Liver (tissue), 8 donors: ENCODE measurements at regions not wholly inside any gene's neighbourhood (a gene's known extent, or its start where the extent isn't known, plus 50 kb on each side); places are given as distances from the start of the nearest gene placed in this dataset.

Experiments
- DNase-seq: peaks from one replicate; pipeline ENCODE4 v3.0.0-alpha.2; 2017; ENCODE audit warnings: low spot score
- H3K27ac ChIP-seq, 2 donors: one replicate each; pipeline ENCODE4 v1.7.0; 2013; ENCODE audit warnings: inconsistent platforms in 2 of 2, low read length in 2 of 2, control low read depth in 1 of 2, low read depth in 1 of 2, mild to moderate bottlenecking in 1 of 2
- H3K27me3 ChIP-seq, 4 donors: one replicate each; pipeline versions ENCODE4 v1.6.1 to v1.7.0; 2013; ENCODE audit warnings: low read length in 3 of 4, inconsistent platforms in 1 of 4, mild to moderate bottlenecking in 1 of 4, moderate library complexity in 1 of 4; ENCODE audit not compliant: control insufficient read depth in 4 of 4, insufficient read depth in 4 of 4
- H3K36me3 ChIP-seq, 4 donors: one replicate each; pipeline versions ENCODE4 v1.6.1 to v1.7.0; 2013; ENCODE audit warnings: low read length in 3 of 4, mild to moderate bottlenecking in 3 of 4, low read depth in 1 of 4, moderate library complexity in 1 of 4; ENCODE audit not compliant: control insufficient read depth in 4 of 4, insufficient read depth in 3 of 4
- H3K4me1 ChIP-seq, 4 donors: one replicate each; pipeline versions ENCODE4 v1.6.1 to v1.7.0; 2013; ENCODE audit warnings: low read length in 3 of 4, mild to moderate bottlenecking in 3 of 4, moderate library complexity in 1 of 4; ENCODE audit not compliant: control insufficient read depth in 4 of 4, insufficient read depth in 4 of 4
- H3K4me3 ChIP-seq, 3 donors: one replicate each; pipeline versions ENCODE4 v1.6.1 to v1.7.0; 2013; ENCODE audit warnings: low read length in 3 of 3, control low read depth in 1 of 3, low read depth in 1 of 3, mild to moderate bottlenecking in 1 of 3
- H3K9ac ChIP-seq, 2 donors: one replicate each; pipeline ENCODE4 v1.7.0; 2013; ENCODE audit warnings: low read length in 2 of 2, mild to moderate bottlenecking in 2 of 2, moderate library complexity in 2 of 2, control low read depth in 1 of 2, low read depth in 1 of 2
- H3K9me3 ChIP-seq, 4 donors: one replicate each; pipeline versions ENCODE4 v1.6.1 to v1.7.0; 2013; ENCODE audit warnings: low read length in 3 of 4; ENCODE audit not compliant: control insufficient read depth in 4 of 4
- ATF3 ChIP-seq: IDR thresholded peaks from 2 replicates; pipeline ENCODE4 v1.6.1; 2016; ENCODE audit warnings: antibody characterized with exemption
- CTCF ChIP-seq: fragments of 150-350 bp; IDR thresholded peaks from 2 replicates; pipeline ENCODE4 v1.5.1; 2017; ENCODE audit warnings: improper control_type of control experiment, low read depth, low read length; ENCODE audit not compliant: missing input control
- FOXA1 ChIP-seq: IDR thresholded peaks from 2 replicates; pipeline ENCODE4 v1.6.1; 2016; ENCODE audit warnings: antibody characterized with exemption
- FOXA2 ChIP-seq: IDR thresholded peaks from 2 replicates; pipeline ENCODE4 v1.6.1; 2016; ENCODE audit warnings: antibody characterized with exemption
- GABPA ChIP-seq, 2 donors: IDR thresholded peaks in 1 of 2; conservative IDR thresholded peaks in 1 of 2; 2 replicates each; pipeline ENCODE4 v1.6.1; 2016; ENCODE audit warnings: antibody characterized with exemption in 2 of 2, mild to moderate bottlenecking in 1 of 2, moderate library complexity in 1 of 2
- HNF4A ChIP-seq, 2 donors: conservative IDR thresholded peaks; 2 replicates each; pipeline ENCODE4 v1.6.1; 2016; ENCODE audit warnings: antibody characterized with exemption in 2 of 2, mild to moderate bottlenecking in 2 of 2
- HNF4G ChIP-seq: IDR thresholded peaks from 2 replicates; pipeline ENCODE4 v1.6.1; 2016; ENCODE audit warnings: antibody characterized with exemption
- JUND ChIP-seq, 2 donors: IDR thresholded peaks; 2 replicates each; pipeline ENCODE4 v1.6.1; 2016; ENCODE audit warnings: antibody characterized with exemption in 2 of 2
- MAX ChIP-seq: IDR thresholded peaks from 2 replicates; pipeline ENCODE4 v1.6.1; 2016; ENCODE audit warnings: antibody characterized with exemption
- NR2F2 ChIP-seq: IDR thresholded peaks from 2 replicates; pipeline ENCODE4 v1.6.1; 2016; ENCODE audit warnings: antibody characterized with exemption
- RAD21 ChIP-seq, 2 donors: IDR thresholded peaks; 2 replicates each; pipeline ENCODE4 v1.6.1; 2016; ENCODE audit warnings: antibody characterized with exemption in 2 of 2, mild to moderate bottlenecking in 2 of 2
- REST ChIP-seq: IDR thresholded peaks from 2 replicates; pipeline ENCODE4 v1.6.1; 2016; ENCODE audit warnings: antibody characterized with exemption, mild to moderate bottlenecking
- RXRA ChIP-seq, 2 donors: IDR thresholded peaks; 2 replicates each; pipeline ENCODE4 v1.6.1; 2017 to 2018; ENCODE audit warnings: antibody characterized with exemption in 2 of 2, mild to moderate bottlenecking in 1 of 2
- SP1 ChIP-seq: IDR thresholded peaks from 2 replicates; pipeline ENCODE4 v1.6.1; 2018; ENCODE audit warnings: antibody characterized with exemption, mild to moderate bottlenecking
- TAF1 ChIP-seq: conservative IDR thresholded peaks from 2 replicates; pipeline ENCODE4 v1.6.1; 2016; ENCODE audit warnings: antibody characterized with exemption, mild to moderate bottlenecking
- YY1 ChIP-seq: IDR thresholded peaks from 2 replicates; pipeline ENCODE4 v1.6.1; 2016; ENCODE audit warnings: antibody characterized with exemption, mild to moderate bottlenecking
- ZBTB33 ChIP-seq: IDR thresholded peaks from 2 replicates; pipeline ENCODE4 v1.6.1; 2016; ENCODE audit warnings: antibody characterized with exemption
- whole genome bisulfite sequencing: extraction: QIAGEN DNeasy Blood & Tissue Kit; methylation state at CpG from one replicate; pipeline ENCODE4 v1.1.7; 2013; 5-methylcytosine and 5-hydroxymethylcytosine counted together
- donor health status: healthy.
- donor health status: healthy.
- donor health status: healthy.
- donor health status: healthy.
- donor health status: healthy.

GRCh38 chr4:188955066-188955465 is 815.8 kb downstream of the TRIML1 start:
- TF ChIP-seq HNF4A (conservative IDR thresholded peaks at IDR 0.05) (no peak), YY1 (no peak), HNF4G (no peak), REST (no peak), ZBTB33 (no peak), NR2F2 (no peak), RXRA (IDR thresholded peaks at IDR 0.05) (no peak), SP1 (no peak), GABPA (IDR thresholded peaks at IDR 0.05 in 1 of 2, conservative IDR thresholded peaks at IDR 0.05 in 1 of 2) (no peak), CTCF (no peak), ATF3 (no peak), RAD21 (IDR thresholded peaks at IDR 0.05) (no peak), MAX (no peak), FOXA2 (no peak), TAF1 (no peak), JUND (IDR thresholded peaks at IDR 0.05) (no peak)
- H3K9me3 ChIP-seq, result no peaks in the 10 kb centered on the region
- peaks cover 0 to 4% (median 0%) of the 10 kb centered on the region in 4 donors for H3K27me3 ChIP-seq
- no peak overlapping the region for H3K27ac ChIP-seq
- DNase-seq, result no peak
- H3K4me1 ChIP-seq, result no peaks in the 10 kb centered on the region
- H3K4me3 ChIP-seq, result no peak overlapping the region
- WGBS, result 59% methylated on average over 2 of the region's 2 CpGs
- no peak overlapping the region for H3K9ac ChIP-seq
- H3K36me3 ChIP-seq, result no peaks in the 10 kb centered on the region

GRCh38 chr4:188956566-188956965 is 817.3 kb downstream of the TRIML1 start:
- 63% methylated on average over 4 of the region's 4 CpGs for WGBS

More at GRCh38 chr4:188956566-188956965, 817.3 kb downstream of the TRIML1 start:
- TF ChIP-seq RAD21 (IDR thresholded peaks at IDR 0.05), result no peak
- no peak for TF ChIP-seq CTCF
- no peak for TF ChIP-seq ATF3
- TF ChIP-seq JUND (IDR thresholded peaks at IDR 0.05), result no peak
- TF ChIP-seq FOXA1, result no peak
- TF ChIP-seq REST, result no peak
- no peak for TF ChIP-seq HNF4G
- no peak for TF ChIP-seq FOXA2
- no peak overlapping the region for H3K4me3 ChIP-seq
- H3K27me3 ChIP-seq, result peaks cover 0 to 2% (median 0%) of the 10 kb centered on the region in 4 donors
- no peak overlapping the region for H3K9ac ChIP-seq
- DNase-seq, result no peak
- no peaks in the 10 kb centered on the region for H3K4me1 ChIP-seq
- H3K9me3 ChIP-seq, result no peaks in the 10 kb centered on the region
- H3K36me3 ChIP-seq, result no peaks in the 10 kb centered on the region
- no peak overlapping the region for H3K27ac ChIP-seq
